ENCODE measurements at regions not wholly inside any gene's neighbourhood (a gene's known extent, or its start where the extent isn't known, plus 50 kb on each side); places are given as distances from the start of the nearest gene placed in this dataset.

DNA sequence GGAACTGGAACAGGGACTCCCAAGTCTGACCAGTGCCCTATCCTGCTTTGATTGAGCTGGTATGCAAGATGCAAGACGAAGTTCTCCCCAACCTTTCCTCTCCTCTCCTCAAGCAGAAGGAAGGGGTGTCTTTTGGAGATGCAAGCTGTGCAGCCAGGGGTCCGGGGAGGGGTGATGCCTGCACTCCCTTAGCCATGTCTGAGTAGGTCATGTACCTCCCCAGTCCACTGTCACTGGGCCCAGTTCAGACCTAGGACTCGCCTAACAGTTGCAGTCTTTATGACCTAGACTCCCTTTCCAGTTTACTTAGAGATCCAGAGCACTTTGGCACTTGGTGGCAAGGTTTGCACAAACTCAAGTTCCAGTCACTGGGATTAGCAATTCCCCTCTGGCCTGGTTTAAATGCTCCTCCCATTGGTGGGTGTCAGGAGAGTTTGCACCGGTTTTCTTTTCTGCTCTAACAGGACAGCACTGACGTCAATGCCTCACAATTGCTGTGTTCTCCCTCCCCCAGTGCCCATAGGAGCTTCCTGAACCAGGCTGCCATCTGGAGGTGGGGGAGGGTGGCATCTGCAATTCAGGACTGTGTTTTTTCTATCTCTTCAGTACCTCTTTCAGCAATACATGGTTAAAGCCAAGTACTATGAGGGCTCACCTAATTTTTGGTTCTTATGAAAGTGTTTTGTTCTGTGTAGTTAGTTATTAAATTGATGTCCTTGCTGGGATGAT, 782.2 kb downstream of the ARAP2 start:
- no peak for DNase-seq (ENCODE audit: extremely low read depth, low read depth)
- TF ChIP-seq, protein P1, sequence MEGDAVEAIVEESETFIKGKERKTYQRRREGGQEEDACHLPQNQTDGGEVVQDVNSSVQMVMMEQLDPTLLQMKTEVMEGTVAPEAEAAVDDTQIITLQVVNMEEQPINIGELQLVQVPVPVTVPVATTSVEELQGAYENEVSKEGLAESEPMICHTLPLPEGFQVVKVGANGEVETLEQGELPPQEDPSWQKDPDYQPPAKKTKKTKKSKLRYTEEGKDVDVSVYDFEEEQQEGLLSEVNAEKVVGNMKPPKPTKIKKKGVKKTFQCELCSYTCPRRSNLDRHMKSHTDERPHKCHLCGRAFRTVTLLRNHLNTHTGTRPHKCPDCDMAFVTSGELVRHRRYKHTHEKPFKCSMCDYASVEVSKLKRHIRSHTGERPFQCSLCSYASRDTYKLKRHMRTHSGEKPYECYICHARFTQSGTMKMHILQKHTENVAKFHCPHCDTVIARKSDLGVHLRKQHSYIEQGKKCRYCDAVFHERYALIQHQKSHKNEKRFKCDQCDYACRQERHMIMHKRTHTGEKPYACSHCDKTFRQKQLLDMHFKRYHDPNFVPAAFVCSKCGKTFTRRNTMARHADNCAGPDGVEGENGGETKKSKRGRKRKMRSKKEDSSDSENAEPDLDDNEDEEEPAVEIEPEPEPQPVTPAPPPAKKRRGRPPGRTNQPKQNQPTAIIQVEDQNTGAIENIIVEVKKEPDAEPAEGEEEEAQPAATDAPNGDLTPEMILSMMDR (IDR thresholded peaks at IDR 0.05; ENCODE audit: low read depth, low read length, missing control alignments): no peak
- H3K4me3 ChIP-seq (replicated peaks; ENCODE audit: low read depth, low read length): no peak overlapping the region

- TF ChIP-seq, protein P1 (IDR thresholded peaks at IDR 0.05; ENCODE audit: low read depth, low read length, missing control alignments): no peak
- no peak overlapping the region for H3K4me3 ChIP-seq (replicated peaks; ENCODE audit: low read depth, low read length)
- DNase-seq (ENCODE audit: extremely low read depth, low read depth): no peak
These were observed 780.9 kb downstream of the ARAP2 start for GRCh38 chr4:35463251-35463952.

GRCh38 chr4:35464964-35465528, 779.3 kb downstream of the ARAP2 start:
- TF ChIP-seq, protein P1 (IDR thresholded peaks at IDR 0.05; ENCODE audit: low read depth, low read length, missing control alignments): no peak
- no peak overlapping the region for H3K4me3 ChIP-seq (replicated peaks; ENCODE audit: low read depth, low read length)
- no peak for DNase-seq (ENCODE audit: extremely low read depth, low read depth)

GRCh38 chr4:35491093-35491492, 753.2 kb downstream of the ARAP2 start:
- TF ChIP-seq, protein P1 (IDR thresholded peaks at IDR 0.05; ENCODE audit: low read depth, low read length, missing control alignments): no peak
- no peak for DNase-seq (ENCODE audit: extremely low read depth, low read depth)
- no peak overlapping the region for H3K4me3 ChIP-seq (replicated peaks; ENCODE audit: low read depth, low read length)

- no peak for DNase-seq (ENCODE audit: extremely low read depth, low read depth)
- H3K4me3 ChIP-seq (replicated peaks; ENCODE audit: low read depth, low read length): no peak overlapping the region
- TF ChIP-seq, protein P1 (IDR thresholded peaks at IDR 0.05; ENCODE audit: low read depth, low read length, missing control alignments): no peak
These were observed 750.3 kb downstream of the ARAP2 start for GRCh38 chr4:35493977-35494376.

GRCh38 chr4:35494955-35495354, 749.4 kb downstream of the ARAP2 start:
- DNase-seq (ENCODE audit: extremely low read depth, low read depth): no peak
- TF ChIP-seq, protein P1 (IDR thresholded peaks at IDR 0.05; ENCODE audit: low read depth, low read length, missing control alignments): no peak
- no peak overlapping the region for H3K4me3 ChIP-seq (replicated peaks; ENCODE audit: low read depth, low read length)

All from HFF-Myc (cell line).